Calu3 (cell line): ENCODE measurements at regions not wholly inside any gene's neighbourhood (a gene's known extent, or its start where the extent isn't known, plus 50 kb on each side); places are given as distances from the start of the nearest gene placed in this dataset.

Experiments used
- BruUV-seq: library from RNA; stranded (reverse); fragments of 400-500 nt; replicated peaks from 2 replicates; lab custom pipeline; 2021; lab: Mats Ljungman, UMichigan
- CTCF ChIA-PET: fragments of 300-600 bp; sonication (Branson Sonifier 250); formaldehyde crosslinking; loops from one replicate; lab custom pipeline; 2022; ENCODE audit warnings: antibody characterized with exemption; lab: Charles Lee
- DNase-seq: peaks from one replicate; pipeline ENCODE4 v3.0.0; 2022
- H3K27ac Mint-ChIP-seq: one replicate; pipeline ENCODE4 v1.8.0; 2022; ENCODE audit warnings: mixed read lengths; ENCODE audit not compliant: unreplicated experiment
- H3K27me3 Mint-ChIP-seq: one replicate; pipeline ENCODE4 v1.8.0; 2022; ENCODE audit warnings: mixed read lengths; ENCODE audit not compliant: unreplicated experiment
- H3K36me3 Mint-ChIP-seq: one replicate; pipeline ENCODE4 v1.8.0; 2022; ENCODE audit warnings: mild to moderate bottlenecking, moderate library complexity, mixed read lengths; ENCODE audit not compliant: insufficient read depth, unreplicated experiment
- H3K4me1 Mint-ChIP-seq: one replicate; pipeline ENCODE4 v1.8.0; 2022; ENCODE audit warnings: mild to moderate bottlenecking, low read depth, mixed read lengths; ENCODE audit not compliant: unreplicated experiment
- H3K4me3 Mint-ChIP-seq: one replicate; pipeline ENCODE4 v1.8.0; 2022; ENCODE audit warnings: mild to moderate bottlenecking, low read depth, moderate library complexity, mixed read lengths; ENCODE audit not compliant: unreplicated experiment
- H3K9me3 Mint-ChIP-seq: one replicate; pipeline ENCODE4 v1.8.0; 2022; ENCODE audit warnings: low read depth, mixed read lengths; ENCODE audit not compliant: unreplicated experiment
- CTCF ChIP-seq: fragments of 200-600 bp; IDR thresholded peaks from one replicate; pipeline ENCODE4 v1.8.0; 2022; ENCODE audit warnings: antibody characterized with exemption; ENCODE audit not compliant: unreplicated experiment
- intact Hi-C: fragments of 100-400 bp; cut with micrococcal nuclease; formaldehyde crosslinking; loops from one replicate; pipeline ENCODE4 v1.10.0; 2022; ENCODE audit not compliant: unreplicated experiment

GRCh38 chr10:60684091-60684490 lies 94.2 kb upstream of the CDK1 start:
- Mint-ChIP-seq H3K36me3 (no peaks in the 10 kb centered on the region), H3K4me3 (no peak overlapping the region), H3K4me1 (peaks cover 12% of the 10 kb centered on the region), H3K27me3 (no peaks in the 10 kb centered on the region), H3K27ac (no peak overlapping the region), H3K9me3 (peaks cover 6% of the 10 kb centered on the region)
- intact Hi-C loops, result no loop called here
- DNase-seq, result no peak
- no peak for TF ChIP-seq CTCF
- CTCF ChIA-PET, result no interaction called here
- no TSS peak for BruUV-seq

GRCh38 chr10:60681103-60681502 lies 97.2 kb upstream of the CDK1 start:
- intact Hi-C loops, result no loop called here
- H3K27ac Mint-ChIP-seq, result no peak overlapping the region
- no peak for DNase-seq

GRCh38 chr10:60679388-60679990 lies 98.8 kb upstream of the CDK1 start:
- Mint-ChIP-seq H3K27ac (no peak overlapping the region), H3K36me3 (no peaks in the 10 kb centered on the region), H3K9me3 (peaks cover 6% of the 10 kb centered on the region), H3K4me1 (peaks cover 12% of the 10 kb centered on the region), H3K27me3 (no peaks in the 10 kb centered on the region), H3K4me3 (no peak overlapping the region)
- TF ChIP-seq CTCF, result no peak
- no peak for DNase-seq
- CTCF ChIA-PET, result no interaction called here
- no TSS peak for BruUV-seq
- intact Hi-C loops, result no loop called here

More at GRCh38 chr10:60681103-60681502, 97.2 kb upstream of the CDK1 start:
- no peak for TF ChIP-seq CTCF
- no TSS peak for BruUV-seq
- H3K4me3 Mint-ChIP-seq, result no peak overlapping the region
- peaks cover 6% of the 10 kb centered on the region for H3K9me3 Mint-ChIP-seq
- no peaks in the 10 kb centered on the region for H3K36me3 Mint-ChIP-seq
- CTCF ChIA-PET, result no interaction called here
- H3K4me1 Mint-ChIP-seq, result peaks cover 12% of the 10 kb centered on the region
- no peaks in the 10 kb centered on the region for H3K27me3 Mint-ChIP-seq

- Mint-ChIP-seq H3K36me3 (no peaks in the 10 kb centered on the region), H3K27me3 (no peaks in the 10 kb centered on the region), H3K27ac (no peak overlapping the region), H3K4me1 (peaks cover 12% of the 10 kb centered on the region), H3K9me3 (peaks cover 6% of the 10 kb centered on the region), H3K4me3 (no peak overlapping the region)
- CTCF ChIA-PET, result no interaction called here
- TF ChIP-seq CTCF, result no peak
- DNase-seq, result no peak
- intact Hi-C loops, result no loop called here
- no TSS peak for BruUV-seq
Measured at GRCh38 chr10:60678978-60679377, 99.3 kb upstream of the CDK1 start.
